ENCODE measurements at regions not wholly inside any gene's neighbourhood (a gene's known extent, or its start where the extent isn't known, plus 50 kb on each side); places are given as distances from the start of the nearest gene placed in this dataset.

GRCh38 chr3:72329354-72329753, 518.9 kb downstream of the SHQ1 start:
- Mint-ChIP-seq H3K27ac (no peak overlapping the region), H3K27me3 (ENCODE audit: low read depth in 3 of 3) (peaks cover 14 to 19% (median 16%) of the 10 kb centered on the region in 3 donors), H3K9me3 (peaks cover 0 to 3% (median 0%) of the 10 kb centered on the region in 7 donors), H3K4me1 (peaks cover 3% of the 10 kb centered on the region), H3K4me3 (peak overlapping the region in 1 of 2 donors; percentile 54), H3K36me3 (no peaks in the 10 kb centered on the region)
- no peak overlapping the region for H3K27ac ChIP-seq (ENCODE audit: low read depth in 1 of 2, low read length in 2 of 2)
- no peak overlapping the region for H3K9ac ChIP-seq (ENCODE audit: insufficient read depth, low read length, poor library complexity, severe bottlenecking)
- TF ChIP-seq, protein P1, sequence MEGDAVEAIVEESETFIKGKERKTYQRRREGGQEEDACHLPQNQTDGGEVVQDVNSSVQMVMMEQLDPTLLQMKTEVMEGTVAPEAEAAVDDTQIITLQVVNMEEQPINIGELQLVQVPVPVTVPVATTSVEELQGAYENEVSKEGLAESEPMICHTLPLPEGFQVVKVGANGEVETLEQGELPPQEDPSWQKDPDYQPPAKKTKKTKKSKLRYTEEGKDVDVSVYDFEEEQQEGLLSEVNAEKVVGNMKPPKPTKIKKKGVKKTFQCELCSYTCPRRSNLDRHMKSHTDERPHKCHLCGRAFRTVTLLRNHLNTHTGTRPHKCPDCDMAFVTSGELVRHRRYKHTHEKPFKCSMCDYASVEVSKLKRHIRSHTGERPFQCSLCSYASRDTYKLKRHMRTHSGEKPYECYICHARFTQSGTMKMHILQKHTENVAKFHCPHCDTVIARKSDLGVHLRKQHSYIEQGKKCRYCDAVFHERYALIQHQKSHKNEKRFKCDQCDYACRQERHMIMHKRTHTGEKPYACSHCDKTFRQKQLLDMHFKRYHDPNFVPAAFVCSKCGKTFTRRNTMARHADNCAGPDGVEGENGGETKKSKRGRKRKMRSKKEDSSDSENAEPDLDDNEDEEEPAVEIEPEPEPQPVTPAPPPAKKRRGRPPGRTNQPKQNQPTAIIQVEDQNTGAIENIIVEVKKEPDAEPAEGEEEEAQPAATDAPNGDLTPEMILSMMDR (IDR thresholded peaks at IDR 0.05) = no peak
- H3K4me1 ChIP-seq (ENCODE audit: control insufficient read depth in 1 of 2, insufficient read depth in 2 of 2, low read length in 2 of 2) = no peaks in the 10 kb centered on the region
- H3K27me3 ChIP-seq (ENCODE audit: control insufficient read depth in 2 of 2, insufficient read depth in 2 of 2, low read length in 2 of 2) = peaks cover 0 to 15% of the 10 kb centered on the region in 2 donors
- H3K36me3 ChIP-seq (replicated peaks in 1 of 2; ENCODE audit: control insufficient read depth in 1 of 2, insufficient read depth in 2 of 2, low read length in 2 of 2) = no peaks in the 10 kb centered on the region
- no peak overlapping the region for H2AFZ ChIP-seq (ENCODE audit: insufficient read depth, low read depth, low read length, poor library complexity, severe bottlenecking)
- intact Hi-C loops (cut with micrococcal nuclease) = no loop called here
- H3K4me3 ChIP-seq (replicated peaks in 1 of 3; ENCODE audit: low read depth in 2 of 3, low read length in 3 of 3) = no peak overlapping the region
- H3K9me3 ChIP-seq (replicated peaks in 1 of 2; ENCODE audit: control insufficient read depth in 1 of 2, insufficient read depth in 1 of 2, low read length in 2 of 2) = no peaks in the 10 kb centered on the region
- no peaks in the 10 kb centered on the region for H3K79me2 ChIP-seq (ENCODE audit: insufficient read depth, low read length)
- DNase-seq = no peak
- WGBS (ENCODE audit: insufficient coverage) = 0% methylated on average over 10 of the region's 10 CpGs
- no peak overlapping the region for H3K4me2 ChIP-seq (replicated peaks; ENCODE audit: extremely low read depth, low read length, poor library complexity, severe bottlenecking)
- no peaks in the 10 kb centered on the region for H4K20me1 ChIP-seq (ENCODE audit: insufficient read depth, low read length)

- Mint-ChIP-seq H3K9me3 (peaks cover 0 to 3% (median 0%) of the 10 kb centered on the region in 7 donors), H3K36me3 (no peaks in the 10 kb centered on the region), H3K27ac (no peak overlapping the region), H3K4me1 (peaks cover 3% of the 10 kb centered on the region), H3K27me3 (ENCODE audit: low read depth in 3 of 3) (peaks cover 14 to 19% (median 16%) of the 10 kb centered on the region in 3 donors), H3K4me3 (peak overlapping the region in 1 of 2 donors; percentile 13)
- Histone ChIP-seq H3K27me3 (ENCODE audit: control insufficient read depth in 2 of 2, insufficient read depth in 2 of 2, low read length in 2 of 2) (peaks cover 0 to 15% of the 10 kb centered on the region in 2 donors), H3K4me2 (replicated peaks; ENCODE audit: extremely low read depth, low read length, poor library complexity, severe bottlenecking) (no peak overlapping the region), H3K36me3 (replicated peaks in 1 of 2; ENCODE audit: control insufficient read depth in 1 of 2, insufficient read depth in 2 of 2, low read length in 2 of 2) (no peaks in the 10 kb centered on the region), H3K4me1 (ENCODE audit: control insufficient read depth in 1 of 2, insufficient read depth in 2 of 2, low read length in 2 of 2) (no peaks in the 10 kb centered on the region), H3K4me3 (replicated peaks in 1 of 3; ENCODE audit: low read depth in 2 of 3, low read length in 3 of 3) (no peak overlapping the region), H2AFZ (ENCODE audit: insufficient read depth, low read depth, low read length, poor library complexity, severe bottlenecking) (no peak overlapping the region), H3K27ac (ENCODE audit: low read depth in 1 of 2, low read length in 2 of 2) (no peak overlapping the region), H4K20me1 (ENCODE audit: insufficient read depth, low read length) (no peaks in the 10 kb centered on the region), H3K9ac (ENCODE audit: insufficient read depth, low read length, poor library complexity, severe bottlenecking) (no peak overlapping the region), H3K9me3 (replicated peaks in 1 of 2; ENCODE audit: control insufficient read depth in 1 of 2, insufficient read depth in 1 of 2, low read length in 2 of 2) (no peaks in the 10 kb centered on the region), H3K79me2 (ENCODE audit: insufficient read depth, low read length) (no peaks in the 10 kb centered on the region)
- TF ChIP-seq, protein P1 (IDR thresholded peaks at IDR 0.05) = no peak
- WGBS (ENCODE audit: insufficient coverage) = 93% methylated on average over 2 of the region's 6 CpGs
- intact Hi-C loops (cut with micrococcal nuclease) = no loop called here
- DNase-seq = no peak
Measured at GRCh38 chr3:72328755-72329277, 519.4 kb downstream of the SHQ1 start.
